CD4-positive, alpha-beta T cell (primary cell): ENCODE measurements at regions not wholly inside any gene's neighbourhood (a gene's known extent, or its start where the extent isn't known, plus 50 kb on each side); places are given as distances from the start of the nearest gene placed in this dataset.
A peak's percentile ranks its signal among the peaks of the same experiment; 100 is the strongest.
"Not testable (repeated sequence)": the region's sequence is repeated elsewhere in the genome, so short reads cannot be mapped to it uniquely, and the experiment has no call there.

Experiments
- ATAC-seq: fragments of 200-7000 bp; cut with Tn5 transposase; one replicate; pipeline ENCODE4 v1.10.0; 2022; ENCODE audit warnings: mild to moderate bottlenecking; ENCODE audit not compliant: poor library complexity
- CTCF ChIA-PET: fragments of 350-600 bp; sonication (Branson Sonifier 250); formaldehyde crosslinking; loops from one replicate; lab custom pipeline; 2021; ENCODE audit warnings: antibody characterized with exemption, inconsistent platforms; lab: Charles Lee
- POLR2A ChIA-PET: fragments of 350-600 bp; sonication (Branson Sonifier 250); formaldehyde crosslinking; loops from one replicate; lab custom pipeline; 2021; ENCODE audit warnings: antibody characterized with exemption, inconsistent platforms; lab: Charles Lee
- DNase-seq, 14 experiments: peaks; one replicate each; pipeline ENCODE4 v3.0.0-alpha.2; 2013 to 2020; ENCODE audit warnings: mixed read lengths in 2 of 14
- H3K27ac ChIP-seq, 2 donors: one replicate each; pipeline versions ENCODE4 v1.5.1 to v1.7.0; 2013; ENCODE audit warnings: low read length in 2 of 2, low read depth in 1 of 2, mild to moderate bottlenecking in 1 of 2
- H3K27me3 ChIP-seq, 2 experiments: 1 replicate in 1 of 2; 2 replicates in 1 of 2; pipeline versions ENCODE4 v1.6.1 to v1.7.0; 2013; ENCODE audit warnings: low read length in 2 of 2, control low read depth in 1 of 2, mild to moderate bottlenecking in 1 of 2, moderate library complexity in 1 of 2; ENCODE audit not compliant: insufficient read depth in 2 of 2, control insufficient read depth in 1 of 2
- H3K36me3 ChIP-seq: one replicate; pipeline ENCODE4 v1.6.1; 2013; ENCODE audit warnings: low read length, control low read depth; ENCODE audit not compliant: insufficient read depth
- H3K4me1 ChIP-seq: one replicate; pipeline ENCODE4 v1.6.1; 2013; ENCODE audit warnings: low read length, control low read depth; ENCODE audit not compliant: insufficient read depth
- H3K4me3 ChIP-seq: one replicate; pipeline ENCODE4 v1.5.1; 2013; ENCODE audit warnings: mild to moderate bottlenecking, low read length, moderate library complexity
- H3K9me3 ChIP-seq, 2 experiments: 1 replicate in 1 of 2; 2 replicates in 1 of 2; pipeline versions ENCODE4 v1.6.1 to v1.7.0; 2013; ENCODE audit warnings: low read length in 2 of 2, mild to moderate bottlenecking in 2 of 2, control low read depth in 1 of 2, moderate library complexity in 1 of 2; ENCODE audit not compliant: control insufficient read depth in 1 of 2, insufficient read depth in 1 of 2
- H3K27ac Mint-ChIP-seq: one replicate; pipeline ENCODE4 v1.8.0; 2020; ENCODE audit warnings: mixed read lengths
- H3K27me3 Mint-ChIP-seq: one replicate; pipeline ENCODE4 v1.8.0; 2021; ENCODE audit warnings: mixed read lengths
- H3K36me3 Mint-ChIP-seq: one replicate; pipeline ENCODE4 v1.8.0; 2021; ENCODE audit warnings: low read depth, mixed read lengths
- H3K4me1 Mint-ChIP-seq: one replicate; pipeline ENCODE4 v1.8.0; 2021; ENCODE audit warnings: low read depth, mixed read lengths
- H3K4me3 Mint-ChIP-seq: one replicate; pipeline ENCODE4 v1.8.0; 2020; ENCODE audit warnings: mild to moderate bottlenecking, mixed read lengths
- H3K9me3 Mint-ChIP-seq: one replicate; pipeline ENCODE4 v1.8.0; 2020; ENCODE audit warnings: mixed read lengths
- CTCF ChIP-seq: fragments of 200-600 bp; IDR thresholded peaks from one replicate; pipeline ENCODE4 v1.8.0; 2022; ENCODE audit warnings: antibody characterized with exemption, mild to moderate bottlenecking
- intact Hi-C, 2 experiments: fragments of 100-400 bp; cut with DNase I in 1 of 2; cut with micrococcal nuclease in 1 of 2; formaldehyde crosslinking; loops; one replicate each; pipeline versions ENCODE4 v1.15.1 to v1.9.0; 2023 to 2025; cut with DNase I, micrococcal nuclease

GRCh38 chr5:163893281-163893680 is 387.9 kb downstream of the MAT2B start:
- H3K27me3 ChIP-seq = no peaks in the 10 kb centered on the region
- Mint-ChIP-seq H3K4me3 (no peak overlapping the region), H3K27me3 (no peaks in the 10 kb centered on the region), H3K4me1 (no peaks in the 10 kb centered on the region), H3K36me3 (no peaks in the 10 kb centered on the region), H3K27ac (no peak overlapping the region), H3K9me3 (no peaks in the 10 kb centered on the region)
- no peaks in the 10 kb centered on the region for H3K9me3 ChIP-seq
- ATAC-seq (no peak), DNase-seq (no peak)
- no peak for TF ChIP-seq CTCF
- H3K4me3 ChIP-seq = no peak overlapping the region
- H3K27ac ChIP-seq = no peak overlapping the region
- intact Hi-C loops = no loop called here
- ChIA-PET CTCF (no interaction called here), POLR2A (no interaction called here)
- no peaks in the 10 kb centered on the region for H3K36me3 ChIP-seq
- no peaks in the 10 kb centered on the region for H3K4me1 ChIP-seq

DNA sequence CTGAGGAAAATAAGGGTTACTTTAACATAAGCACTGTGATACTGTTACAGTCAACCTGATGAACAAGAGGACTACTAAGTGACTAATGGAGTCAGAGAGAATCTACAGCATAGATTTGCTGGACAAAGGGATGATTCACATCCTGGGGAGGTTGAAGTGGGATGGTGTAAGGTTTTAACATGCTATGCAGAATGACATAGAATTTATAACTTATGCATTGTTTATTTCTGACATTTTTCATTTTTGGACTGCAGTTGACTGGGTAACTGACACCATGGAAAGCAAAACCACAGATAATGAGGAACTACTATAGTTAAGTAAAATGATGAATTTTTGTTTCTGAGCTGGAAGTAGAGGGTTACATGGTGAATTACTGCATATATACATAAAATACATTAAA is 389.2 kb downstream of the MAT2B start:
- intact Hi-C loops = no loop called here
- no peak overlapping the region for H3K4me3 ChIP-seq
- H3K4me1 Mint-ChIP-seq = no peaks in the 10 kb centered on the region
- no peaks in the 10 kb centered on the region for H3K36me3 ChIP-seq
- H3K27me3 ChIP-seq = no peaks in the 10 kb centered on the region
- no peak for TF ChIP-seq CTCF
- H3K36me3 Mint-ChIP-seq = no peaks in the 10 kb centered on the region
- DNase-seq (peak in 1 of 14 experiments; percentile 30), ATAC-seq (no peak)
- CTCF ChIA-PET = no interaction called here
- H3K27me3 Mint-ChIP-seq = no peaks in the 10 kb centered on the region
- H3K9me3 ChIP-seq = no peaks in the 10 kb centered on the region
- H3K4me1 ChIP-seq = no peaks in the 10 kb centered on the region
- H3K27ac ChIP-seq = no peak overlapping the region
- no peaks in the 10 kb centered on the region for H3K9me3 Mint-ChIP-seq
- POLR2A ChIA-PET = no interaction called here
- H3K27ac Mint-ChIP-seq = no peak overlapping the region
- no peak overlapping the region for H3K4me3 Mint-ChIP-seq

- Histone ChIP-seq H3K9me3 (no peaks in the 10 kb centered on the region), H3K27ac (no peak overlapping the region), H3K36me3 (no peaks in the 10 kb centered on the region), H3K4me3 (no peak overlapping the region), H3K27me3 (no peaks in the 10 kb centered on the region), H3K4me1 (no peaks in the 10 kb centered on the region)
- Mint-ChIP-seq H3K27ac (no peak overlapping the region), H3K4me1 (no peaks in the 10 kb centered on the region), H3K36me3 (no peaks in the 10 kb centered on the region), H3K9me3 (peaks cover 7% of the 10 kb centered on the region), H3K27me3 (no peaks in the 10 kb centered on the region), H3K4me3 (no peak overlapping the region)
- no peak for ATAC-seq
- intact Hi-C loops = no loop called here
- no peak for TF ChIP-seq CTCF
- ChIA-PET CTCF (no interaction called here), POLR2A (no interaction called here)
- DNase-seq = no peak
These were observed 393.5 kb downstream of the MAT2B start for GRCh38 chr5:163898873-163899272.

DNA sequence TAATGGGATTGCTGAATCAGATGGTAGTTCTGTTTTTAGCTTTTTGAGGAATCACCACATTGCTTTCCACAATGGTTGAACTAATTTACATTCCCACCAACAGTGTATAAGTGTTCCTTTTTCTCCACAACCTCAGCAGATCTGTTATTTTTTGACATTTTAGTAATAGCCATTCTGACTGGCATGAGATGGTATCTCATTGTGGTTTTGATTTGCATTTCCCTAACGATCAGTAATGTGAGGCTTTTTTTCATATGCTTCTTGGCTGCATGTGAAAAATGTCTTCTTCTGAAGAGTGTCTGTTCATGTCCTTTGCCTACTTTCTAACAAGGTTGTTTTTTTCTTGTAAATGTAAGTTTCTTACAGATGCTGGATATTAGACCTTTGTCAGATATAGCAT is 402.4 kb downstream of the MAT2B start:
- H3K27ac Mint-ChIP-seq, H3K9me3 Mint-ChIP-seq, H3K4me3 ChIP-seq, H3K9me3 ChIP-seq, intact Hi-C loops, H3K36me3 Mint-ChIP-seq, H3K27me3 Mint-ChIP-seq, H3K4me1 ChIP-seq, H3K36me3 ChIP-seq, H3K27ac ChIP-seq, H3K4me1 Mint-ChIP-seq, POLR2A ChIA-PET, CTCF ChIA-PET, DNase-seq, H3K27me3 ChIP-seq, H3K4me3 Mint-ChIP-seq, ATAC-seq: not testable (repeated sequence)
